HG03521 (cell line): ENCODE measurements at regions not wholly inside any gene's neighbourhood (a gene's known extent, or its start where the extent isn't known, plus 50 kb on each side); places are given as distances from the start of the nearest gene placed in this dataset.
A peak's percentile ranks its signal among the peaks of the same experiment; 100 is the strongest.
"Not testable (repeated sequence)": the region's sequence is repeated elsewhere in the genome, so short reads cannot be mapped to it uniquely, and the experiment has no call there.

Experiments used
- ATAC-seq: cut with Tn5 transposase; IDR thresholded peaks from one replicate; pipeline ENCODE4 v1.9.1; 2021; ENCODE audit warnings: mild to moderate bottlenecking, moderate library complexity; ENCODE audit not compliant: unreplicated experiment

DNA sequence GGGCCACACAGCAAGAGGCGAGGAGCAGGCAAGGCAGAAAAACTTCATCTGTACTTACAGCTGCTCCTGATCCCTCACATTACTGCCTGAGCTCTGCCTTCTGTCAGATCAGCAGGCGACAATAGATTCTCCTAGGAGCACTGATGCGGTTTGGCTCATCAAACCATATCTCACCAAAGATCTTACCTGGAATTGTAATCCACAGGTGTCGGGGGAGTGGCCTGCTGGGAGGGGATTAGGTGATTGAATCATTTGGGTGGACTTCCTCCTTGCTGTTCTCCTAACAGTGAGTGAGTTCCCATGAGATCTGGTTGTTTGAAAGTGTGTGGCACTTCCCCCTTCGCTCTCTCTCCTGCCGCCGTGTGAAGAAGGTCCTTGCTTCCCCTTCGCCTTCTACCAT is 647.3 kb downstream of the SOCS6 start:
- no peak for ATAC-seq

DNA sequence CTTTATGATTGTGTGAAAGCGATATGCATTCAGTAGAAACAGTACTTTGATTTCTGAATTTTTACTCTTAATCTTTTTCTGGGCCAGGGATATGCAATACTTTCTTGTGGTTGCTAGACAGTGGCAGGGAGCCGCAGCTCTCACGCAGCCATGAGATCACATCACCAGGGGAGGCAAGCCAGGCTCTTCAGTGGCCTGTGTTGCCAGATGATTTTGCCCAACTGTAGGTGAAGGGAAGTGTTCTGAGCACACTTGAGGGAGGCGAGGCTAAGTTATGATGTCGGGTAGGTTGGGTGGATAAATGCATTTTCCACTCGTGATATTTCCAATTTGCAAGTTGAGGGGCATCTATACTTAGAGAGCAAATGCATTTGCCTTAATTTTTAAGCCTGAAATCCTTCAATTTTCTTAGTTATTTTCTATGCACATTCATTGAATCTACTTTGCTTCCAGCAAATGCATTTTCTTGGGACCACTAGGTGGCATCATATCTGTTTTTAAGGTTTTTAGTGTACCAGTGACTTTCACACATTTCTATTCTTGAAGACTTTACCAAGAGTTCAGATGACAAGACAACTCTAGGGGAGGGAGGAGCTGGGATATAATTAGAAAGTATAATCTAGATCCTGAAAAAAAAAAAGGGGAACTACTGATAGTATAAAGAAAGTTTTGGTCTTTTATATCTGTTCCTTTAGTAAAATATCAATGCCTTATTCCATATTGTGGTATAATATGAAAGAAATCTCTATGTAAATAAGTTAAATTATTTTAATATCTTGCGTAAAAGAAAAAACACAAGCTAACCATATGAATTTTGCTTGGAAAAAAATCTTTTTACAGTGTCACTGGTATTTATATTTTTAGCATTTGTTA is 643.3 kb downstream of the SOCS6 start:
- no peak for ATAC-seq

DNA sequence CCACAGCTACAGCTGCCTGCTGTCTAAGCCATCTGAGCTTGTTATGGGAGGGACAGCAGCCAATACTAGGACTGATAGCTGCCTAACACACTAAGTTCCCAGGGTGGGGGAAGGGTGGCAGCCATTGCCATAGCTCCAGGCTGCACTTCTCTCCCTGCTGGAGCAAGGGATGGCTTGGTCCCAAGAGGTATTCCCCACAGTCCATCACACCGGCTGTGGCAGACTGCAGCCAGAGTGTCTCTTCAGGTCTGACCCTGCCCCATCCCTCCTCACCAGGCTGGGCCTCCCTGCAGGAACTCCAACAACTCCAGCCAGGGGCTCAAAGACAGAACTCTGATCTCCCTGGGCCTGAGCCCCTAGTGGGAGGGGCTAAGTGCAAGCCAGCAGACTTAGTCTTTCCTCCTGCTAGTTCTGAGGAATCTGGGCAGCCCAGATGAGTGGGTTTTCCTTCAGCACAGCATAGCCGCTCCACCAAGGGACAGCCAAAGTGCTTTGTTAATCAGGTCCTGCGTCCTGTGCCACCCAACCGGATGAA is 632.1 kb downstream of the SOCS6 start:
- no peak for ATAC-seq

DNA sequence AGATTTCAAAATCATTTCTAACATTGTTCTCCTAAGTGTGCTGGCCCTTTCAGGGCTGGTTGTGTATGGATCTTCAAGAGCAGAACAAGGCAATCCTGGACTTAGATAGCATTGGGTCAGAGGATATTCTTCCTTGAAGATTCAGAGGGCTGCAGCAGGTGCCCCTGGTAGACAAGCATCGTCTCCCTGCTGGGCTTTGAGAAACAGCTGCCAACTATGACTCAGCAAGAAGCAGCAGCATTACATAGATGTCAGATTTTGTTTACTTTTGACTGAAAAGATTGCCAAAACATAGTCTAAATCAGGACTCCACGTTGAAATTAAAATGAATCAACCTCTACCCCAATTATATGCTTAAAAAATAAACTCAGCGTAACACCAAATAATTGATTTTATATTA is 618.8 kb downstream of the SOCS6 start:
- ATAC-seq: no peak

DNA sequence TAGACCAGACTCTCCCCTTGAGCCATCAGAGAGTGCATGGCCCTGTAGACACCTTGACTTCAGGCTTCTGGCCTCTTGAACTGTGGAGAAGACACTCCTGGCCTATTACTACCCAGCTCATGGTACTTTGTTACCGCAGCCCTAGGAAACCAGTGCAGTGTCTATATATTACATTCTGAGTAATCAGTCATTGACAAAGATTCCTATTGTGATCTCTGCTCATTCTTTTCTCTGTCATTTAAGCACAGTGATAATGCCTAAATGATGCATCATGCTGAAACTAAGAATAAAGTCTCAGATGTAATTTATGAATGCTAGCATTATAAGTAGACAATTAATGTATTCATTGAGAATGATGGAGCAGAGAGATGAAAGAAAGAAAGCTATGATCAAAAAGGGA is 603.5 kb downstream of the SOCS6 start:
- no peak for ATAC-seq

DNA sequence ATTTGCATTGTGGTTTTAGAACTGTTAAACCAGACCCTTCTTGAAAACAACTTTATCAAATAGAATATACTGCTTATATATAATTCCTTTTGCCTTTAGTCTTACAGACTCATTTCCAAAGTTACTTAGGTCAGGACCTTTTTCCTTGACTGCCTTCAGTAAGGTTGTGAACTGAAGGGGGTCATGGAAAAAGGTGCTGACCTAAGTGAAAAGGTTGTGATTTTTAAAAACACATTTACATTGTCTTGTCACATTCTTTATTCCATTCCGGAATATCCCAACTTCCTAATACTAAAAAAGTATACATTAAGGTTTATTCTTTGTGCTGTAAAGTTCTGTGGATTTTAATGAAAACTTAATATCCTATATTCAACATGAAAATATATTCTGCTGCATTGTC is 581.4 kb downstream of the SOCS6 start:
- ATAC-seq: no peak

DNA sequence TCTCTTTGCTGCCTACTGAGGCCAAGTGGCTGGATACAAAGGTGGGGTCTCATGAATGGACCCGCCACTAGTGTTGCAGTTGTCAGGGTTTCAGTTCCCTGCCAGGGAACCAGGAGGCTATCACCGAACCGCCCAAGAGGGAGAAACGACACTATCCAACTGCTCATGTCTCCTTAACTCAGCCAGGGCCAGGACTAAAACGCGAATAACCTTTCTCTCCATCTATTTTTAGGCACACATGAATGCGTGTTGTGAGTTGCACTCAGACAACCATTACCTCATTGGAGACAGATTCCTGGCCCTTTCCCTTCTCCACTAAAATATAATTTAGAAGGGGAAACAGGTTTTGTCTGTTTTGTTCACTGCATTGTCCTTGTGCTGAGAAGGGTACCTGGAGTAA is 559.5 kb downstream of the SOCS6 start:
- no peak for ATAC-seq

DNA sequence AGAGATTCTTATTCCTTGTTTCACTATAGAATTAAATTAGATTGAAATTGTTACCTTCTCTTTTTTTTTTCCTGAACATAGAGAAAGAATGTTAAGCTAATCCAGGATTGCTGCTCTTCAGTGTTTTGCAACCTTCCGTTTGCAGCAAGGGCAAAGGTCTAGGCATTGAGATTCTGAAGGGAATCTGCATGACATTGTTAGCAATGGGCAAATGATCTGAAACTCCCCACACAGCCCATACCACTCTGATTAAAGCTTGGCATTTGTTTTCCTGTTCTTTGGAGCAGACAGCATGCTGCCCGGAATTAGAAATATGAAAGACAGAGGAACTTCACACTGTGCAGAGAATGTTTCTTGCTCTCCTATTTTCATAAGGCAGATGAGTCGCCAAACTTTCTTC is 551.8 kb downstream of the SOCS6 start:
- no peak for ATAC-seq

DNA sequence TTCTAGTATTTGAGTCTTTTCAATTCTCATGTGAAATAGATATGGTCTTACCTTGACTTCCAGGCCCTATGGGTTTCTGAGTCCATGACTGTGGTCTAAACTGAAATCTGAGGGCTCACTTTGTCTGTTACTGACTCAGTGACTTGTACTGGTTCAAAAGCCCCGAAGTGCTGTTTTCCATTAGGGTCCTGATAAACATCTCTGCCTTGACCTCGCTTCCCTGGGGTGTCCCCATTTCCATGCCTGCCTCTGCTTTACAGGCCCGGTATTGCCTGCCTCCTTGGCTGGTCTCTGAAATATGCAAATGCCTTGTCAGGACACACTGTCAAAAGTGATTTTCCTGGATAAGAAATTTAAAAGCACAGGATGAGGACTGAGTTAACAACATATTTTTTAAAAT is 538.8 kb downstream of the SOCS6 start:
- no peak for ATAC-seq

DNA sequence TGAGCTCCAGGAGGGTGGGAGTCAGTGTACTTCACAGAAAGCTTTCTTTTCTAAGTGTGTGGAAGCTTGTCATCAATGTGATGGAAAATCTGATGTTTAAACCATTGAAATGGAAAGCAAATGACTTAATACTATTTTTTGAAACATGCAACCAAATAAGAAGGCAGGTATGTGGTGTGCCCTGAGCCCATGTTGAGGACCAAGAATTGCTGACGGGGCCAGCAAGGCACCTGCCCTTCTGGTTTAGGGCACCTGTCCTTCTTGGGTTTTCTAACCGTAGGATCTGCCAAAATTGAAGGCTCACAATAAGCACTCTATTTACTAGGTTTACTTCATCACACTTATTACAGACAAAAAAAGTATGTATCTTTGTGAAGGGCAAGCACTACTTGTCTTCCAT is 537.7 kb downstream of the SOCS6 start:
- ATAC-seq: no peak

DNA sequence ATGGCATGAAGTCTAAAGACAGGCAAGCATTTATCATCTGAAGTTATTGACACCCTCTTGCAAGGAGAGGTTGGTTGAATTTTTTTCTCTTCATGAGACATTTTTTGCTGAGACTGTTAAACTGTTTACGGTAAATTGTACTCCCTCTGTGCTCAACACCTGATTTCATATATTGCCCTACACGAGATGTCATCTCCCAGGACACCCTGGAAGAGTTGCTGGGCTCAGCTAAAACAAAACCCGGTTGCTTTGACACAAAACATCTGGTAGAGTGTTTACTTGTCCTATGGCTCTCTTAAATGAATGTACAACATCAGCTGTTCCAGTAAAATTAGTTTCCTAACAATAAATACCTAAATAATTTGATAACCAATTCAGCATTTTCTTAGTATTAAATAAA is 533.8 kb downstream of the SOCS6 start:
- no peak for ATAC-seq

DNA sequence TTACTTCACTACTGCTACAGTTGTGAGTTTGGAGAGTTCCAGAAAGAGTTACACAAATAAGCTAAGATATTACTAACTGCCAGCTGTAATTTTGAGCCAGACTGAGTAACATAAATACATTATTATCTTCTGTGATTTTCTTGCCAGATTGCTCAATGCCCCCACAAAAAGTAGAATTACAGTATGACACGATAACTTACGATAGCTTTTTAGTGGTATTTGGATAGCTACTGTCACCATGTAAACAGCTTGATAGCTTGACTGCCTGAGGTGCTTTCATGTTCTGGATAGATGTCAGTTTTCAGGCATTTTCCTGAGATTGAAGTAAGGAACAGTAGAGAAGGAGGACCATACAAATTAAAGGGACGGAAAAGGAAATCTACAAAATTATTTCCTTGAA is 533.3 kb downstream of the SOCS6 start:
- no peak for ATAC-seq

DNA sequence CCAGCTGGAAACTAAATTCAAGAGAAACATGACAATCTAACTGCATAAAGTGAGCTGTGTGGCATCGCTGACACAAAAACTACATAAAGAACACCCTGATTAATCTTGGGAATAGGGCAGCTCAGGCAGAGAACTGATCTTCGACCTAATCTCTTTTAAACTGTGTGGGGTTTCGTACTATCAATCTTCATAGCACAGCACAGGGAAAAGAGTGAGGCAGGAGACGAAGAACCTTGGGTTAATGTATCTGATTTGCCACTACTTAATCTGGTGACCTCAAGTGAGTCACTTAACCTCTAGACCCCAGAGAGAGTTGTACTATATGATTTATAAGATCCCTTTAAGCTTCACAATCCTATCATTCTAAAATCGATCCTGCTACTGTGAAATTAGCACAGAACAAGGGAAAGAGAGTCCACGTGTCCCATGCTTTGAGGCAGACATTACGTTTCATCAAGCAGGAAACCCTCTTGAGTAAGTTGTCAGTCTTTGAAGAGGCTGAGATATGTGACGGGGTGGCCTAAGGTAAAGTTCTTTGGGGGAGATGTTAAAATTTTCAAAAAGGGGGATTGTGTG is 519.7 kb downstream of the SOCS6 start:
- ATAC-seq: no peak

DNA sequence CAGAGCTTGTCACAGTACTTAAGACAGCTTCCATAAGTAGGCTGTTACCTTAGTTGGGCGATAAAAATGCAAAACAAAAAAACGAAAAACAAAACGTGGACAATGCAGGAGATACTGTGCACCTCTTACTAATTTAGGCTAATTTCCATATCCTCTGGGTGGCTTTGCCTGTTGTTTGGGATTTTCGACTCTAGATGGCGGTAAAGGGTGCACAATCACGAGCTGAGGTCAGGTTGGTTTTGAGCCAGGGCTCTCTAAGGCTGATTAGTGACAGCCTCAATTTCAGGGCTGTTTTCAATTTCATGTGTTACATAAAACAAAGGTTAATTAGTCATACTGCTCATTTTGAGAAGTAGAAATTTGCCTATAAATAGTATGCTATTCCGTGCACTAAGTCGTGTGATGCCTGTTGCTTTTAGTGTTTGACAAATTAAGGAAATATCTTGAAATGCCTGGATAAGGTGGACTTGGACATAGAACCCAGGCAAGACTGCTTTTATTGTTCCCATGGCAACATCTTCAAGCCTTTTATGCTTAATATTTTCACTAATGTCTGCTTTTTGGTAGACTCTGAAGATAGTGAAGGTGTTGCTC is 493.1 kb downstream of the SOCS6 start:
- ATAC-seq: peak; percentile 92

DNA sequence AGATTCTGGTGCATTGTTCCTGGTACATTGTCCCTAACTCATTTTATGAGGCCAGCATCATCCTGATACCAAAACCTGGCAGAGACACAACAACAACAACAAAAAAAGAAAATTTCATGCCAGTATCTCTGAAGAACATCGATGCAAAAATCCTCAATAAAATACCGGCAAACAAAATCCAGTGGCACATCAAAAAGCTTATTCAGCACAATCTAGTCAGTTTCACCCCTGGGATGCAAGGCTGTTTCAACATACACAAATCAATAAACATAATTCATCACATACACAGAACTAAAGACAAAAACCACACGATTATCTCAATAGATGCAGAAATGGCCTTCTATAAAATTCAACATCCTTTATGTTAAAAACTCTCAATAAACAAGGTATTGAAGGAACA is 477.4 kb downstream of the SOCS6 start:
- not testable (repeated sequence) for ATAC-seq

DNA sequence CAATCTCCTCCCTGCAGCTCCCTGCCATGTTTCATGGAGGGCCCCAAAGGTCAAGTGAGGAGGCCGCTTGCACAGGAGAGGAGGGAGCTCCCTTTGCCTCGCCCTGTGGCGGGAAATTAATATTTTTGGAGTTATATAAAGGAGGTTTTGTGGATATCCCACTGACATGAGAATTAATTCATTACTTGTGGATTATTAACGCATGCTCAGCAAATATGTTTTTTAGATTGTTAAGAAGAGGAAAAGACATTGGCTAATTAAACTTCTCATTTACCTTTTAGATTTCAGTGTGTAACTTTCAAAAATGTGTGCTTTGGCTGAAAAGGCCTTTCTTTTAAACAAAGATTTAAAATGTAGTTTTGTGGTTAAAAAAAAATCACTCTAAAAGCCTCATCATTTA is 474.0 kb downstream of the SOCS6 start:
- no peak for ATAC-seq

DNA sequence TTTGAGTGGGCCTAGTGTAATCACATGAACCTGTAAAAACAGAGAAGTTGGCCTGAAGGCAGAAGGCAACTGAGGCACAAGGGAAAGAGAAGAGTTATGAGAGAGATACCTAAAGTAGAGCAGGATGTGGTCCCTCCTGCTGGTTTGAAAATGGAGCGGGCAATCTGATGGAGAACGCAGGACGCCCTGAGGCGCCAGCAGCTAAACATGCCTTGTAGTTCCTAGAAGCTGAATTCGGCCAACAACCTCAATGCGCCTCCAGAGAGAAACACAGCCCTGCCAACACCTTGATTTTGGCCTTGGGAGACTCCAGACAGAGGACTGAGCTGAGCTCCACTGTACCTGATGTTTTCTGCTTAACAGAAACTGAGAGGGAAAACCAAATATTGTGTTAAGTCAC is 469.9 kb downstream of the SOCS6 start:
- no peak for ATAC-seq

DNA sequence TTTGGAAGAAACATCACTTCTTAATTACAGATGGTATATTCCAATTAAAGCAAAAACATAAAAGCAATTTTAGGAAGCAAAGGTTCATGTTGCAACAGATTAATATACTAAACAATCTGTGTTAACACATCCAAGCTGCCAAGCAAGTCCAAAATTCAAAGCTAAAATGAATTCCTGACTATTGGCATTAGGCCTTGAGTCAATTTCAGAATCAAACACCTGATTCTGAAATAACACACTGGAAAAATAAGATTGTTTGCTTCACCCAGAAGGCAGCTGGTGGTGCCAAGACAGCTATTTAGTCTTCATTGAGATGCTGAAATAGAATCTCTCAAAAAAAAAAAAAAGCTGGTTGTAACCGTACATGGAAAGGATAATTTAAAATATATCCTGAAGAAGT is 465.6 kb downstream of the SOCS6 start:
- no peak for ATAC-seq

DNA sequence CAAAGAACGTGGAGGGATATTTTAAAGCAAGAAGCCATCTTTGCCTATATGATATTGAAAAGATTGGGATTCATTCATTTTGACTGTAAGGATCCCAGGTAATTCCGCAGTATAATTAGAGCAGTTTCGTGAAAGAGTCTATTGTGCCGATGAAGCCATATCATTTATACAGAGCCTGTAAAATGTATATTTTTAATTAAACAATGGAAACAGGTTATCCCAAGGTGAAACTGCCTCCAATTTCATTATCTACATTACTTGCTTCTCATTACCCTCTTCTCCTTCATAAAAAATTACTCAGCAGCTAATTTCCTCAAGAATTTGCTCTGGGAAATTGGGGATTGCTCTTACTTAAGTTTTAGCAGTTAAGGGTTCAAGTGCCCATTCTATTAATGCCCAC is 444.1 kb downstream of the SOCS6 start:
- ATAC-seq: no peak

DNA sequence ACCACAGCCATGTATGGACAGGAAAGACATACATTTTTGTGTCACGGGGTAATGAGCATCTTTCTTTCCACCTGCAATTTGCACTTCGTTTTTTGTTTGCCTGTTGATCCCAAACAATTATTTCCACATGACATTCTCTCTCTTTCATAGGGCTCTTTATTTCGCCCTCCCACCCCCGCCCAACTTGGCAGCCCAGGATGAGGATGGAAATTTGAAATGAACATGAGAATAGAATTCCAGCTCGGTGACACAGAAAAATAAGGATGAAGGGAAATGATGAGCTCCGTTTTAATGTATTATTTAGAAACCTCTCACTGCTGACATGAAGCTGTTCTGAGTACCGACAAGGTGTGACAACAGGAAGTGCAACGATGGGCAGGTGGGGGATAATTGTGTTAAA is 443.3 kb downstream of the SOCS6 start:
- no peak for ATAC-seq

DNA sequence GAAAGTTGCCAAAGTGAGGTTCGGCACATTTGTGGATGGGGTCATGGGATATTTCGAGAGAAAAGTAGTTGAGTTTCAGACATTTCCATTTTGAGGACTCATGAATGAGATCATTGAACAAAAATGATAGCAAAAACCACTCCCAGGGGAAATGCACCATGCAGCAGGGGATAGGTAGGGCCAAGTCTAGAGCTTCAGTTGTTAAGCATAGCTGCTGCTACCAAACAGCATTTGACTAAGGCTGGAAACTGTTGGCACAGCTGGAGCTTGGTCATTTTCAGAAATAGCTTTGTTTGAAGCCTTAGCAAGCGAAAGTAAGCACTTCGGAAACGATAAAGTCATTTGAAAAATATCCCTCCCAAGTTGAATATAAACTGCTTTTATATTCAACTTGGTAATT is 431.8 kb downstream of the SOCS6 start:
- ATAC-seq: no peak

DNA sequence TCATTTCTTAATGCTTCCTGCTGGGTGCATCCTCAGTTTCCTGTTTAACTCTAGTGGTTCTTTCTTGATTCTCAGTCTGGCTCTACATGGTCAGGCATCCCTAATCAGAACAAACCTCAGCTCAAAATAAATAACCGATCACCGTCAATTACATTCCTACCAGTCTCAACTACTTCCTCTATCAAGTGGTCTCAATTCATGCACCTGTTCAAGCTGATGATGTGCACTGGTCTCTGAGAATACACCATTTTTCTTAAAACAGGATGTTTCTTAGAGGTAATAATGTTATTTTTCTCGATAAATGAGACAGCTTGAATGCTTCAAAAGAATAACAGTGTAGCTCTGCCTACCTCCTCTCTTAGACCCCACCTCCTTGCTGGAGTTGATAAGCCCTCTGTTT is 420.9 kb downstream of the SOCS6 start:
- ATAC-seq: no peak
